Liver (tissue), 3 donors: ENCODE measurements at regions not wholly inside any gene's neighbourhood (a gene's known extent, or its start where the extent isn't known, plus 50 kb on each side); places are given as distances from the start of the nearest gene placed in this dataset.

Source experiments
- EGR1 ChIP-seq, 2 donors: IDR thresholded peaks; 2 replicates each; pipeline ENCODE4 v1.6.1; 2016 to 2018; ENCODE audit warnings: antibody characterized with exemption in 2 of 2, low read depth in 2 of 2
- FOXA1 ChIP-seq: IDR thresholded peaks from 2 replicates; pipeline ENCODE4 v1.6.1; 2016; ENCODE audit warnings: antibody characterized with exemption
- GABPA ChIP-seq, 2 donors: IDR thresholded peaks in 1 of 2; conservative IDR thresholded peaks in 1 of 2; 2 replicates each; pipeline ENCODE4 v1.6.1; 2016; ENCODE audit warnings: antibody characterized with exemption in 2 of 2, mild to moderate bottlenecking in 1 of 2, moderate library complexity in 1 of 2
- JUND ChIP-seq, 2 donors: IDR thresholded peaks; 2 replicates each; pipeline ENCODE4 v1.6.1; 2016; ENCODE audit warnings: antibody characterized with exemption in 2 of 2
- RAD21 ChIP-seq, 2 donors: IDR thresholded peaks; 2 replicates each; pipeline ENCODE4 v1.6.1; 2016; ENCODE audit warnings: antibody characterized with exemption in 2 of 2, mild to moderate bottlenecking in 2 of 2
- SP1 ChIP-seq: IDR thresholded peaks from 2 replicates; pipeline ENCODE4 v1.6.1; 2018; ENCODE audit warnings: antibody characterized with exemption, mild to moderate bottlenecking
- TF ChIP-seq, protein P1 (sequence below): fragments of 150-350 bp; IDR thresholded peaks from 2 replicates; pipeline ENCODE4 v1.5.1; 2017; ENCODE audit warnings: improper control_type of control experiment, low read depth, low read length; ENCODE audit not compliant: missing input control
- TF ChIP-seq, protein P2 (sequence below): IDR thresholded peaks from 2 replicates; pipeline ENCODE4 v1.6.1; 2016; ENCODE audit warnings: antibody characterized with exemption, mild to moderate bottlenecking
- TF ChIP-seq, protein P3 (sequence below): IDR thresholded peaks from 2 replicates; pipeline ENCODE4 v1.6.1; 2016; ENCODE audit warnings: antibody characterized with exemption
- TF ChIP-seq, protein P4 (sequence below): IDR thresholded peaks from 2 replicates; pipeline ENCODE4 v1.6.1; 2016; ENCODE audit warnings: antibody characterized with exemption
- donor health status: healthy.
- donor health status: healthy.

DNA sequence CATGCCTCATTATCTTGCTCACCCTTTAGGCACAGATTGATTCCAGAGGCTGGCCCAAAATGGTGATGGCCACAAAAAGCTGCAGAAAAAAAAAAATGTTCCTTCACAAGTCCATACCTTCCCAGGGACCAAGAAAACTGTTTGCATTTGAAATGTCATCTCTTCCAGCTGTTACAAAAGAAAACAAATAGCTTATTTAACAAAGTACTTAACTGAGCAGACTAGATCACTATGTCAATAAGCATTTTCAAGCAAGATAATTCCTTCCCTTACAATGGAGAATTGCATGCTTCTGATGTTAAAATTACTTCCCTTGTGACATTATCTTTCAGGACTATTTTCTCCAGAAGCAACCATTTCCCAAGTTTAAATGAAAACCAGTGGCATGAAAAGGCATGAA is 377.9 kb upstream of the KITLG start:
- TF ChIP-seq, protein P1, sequence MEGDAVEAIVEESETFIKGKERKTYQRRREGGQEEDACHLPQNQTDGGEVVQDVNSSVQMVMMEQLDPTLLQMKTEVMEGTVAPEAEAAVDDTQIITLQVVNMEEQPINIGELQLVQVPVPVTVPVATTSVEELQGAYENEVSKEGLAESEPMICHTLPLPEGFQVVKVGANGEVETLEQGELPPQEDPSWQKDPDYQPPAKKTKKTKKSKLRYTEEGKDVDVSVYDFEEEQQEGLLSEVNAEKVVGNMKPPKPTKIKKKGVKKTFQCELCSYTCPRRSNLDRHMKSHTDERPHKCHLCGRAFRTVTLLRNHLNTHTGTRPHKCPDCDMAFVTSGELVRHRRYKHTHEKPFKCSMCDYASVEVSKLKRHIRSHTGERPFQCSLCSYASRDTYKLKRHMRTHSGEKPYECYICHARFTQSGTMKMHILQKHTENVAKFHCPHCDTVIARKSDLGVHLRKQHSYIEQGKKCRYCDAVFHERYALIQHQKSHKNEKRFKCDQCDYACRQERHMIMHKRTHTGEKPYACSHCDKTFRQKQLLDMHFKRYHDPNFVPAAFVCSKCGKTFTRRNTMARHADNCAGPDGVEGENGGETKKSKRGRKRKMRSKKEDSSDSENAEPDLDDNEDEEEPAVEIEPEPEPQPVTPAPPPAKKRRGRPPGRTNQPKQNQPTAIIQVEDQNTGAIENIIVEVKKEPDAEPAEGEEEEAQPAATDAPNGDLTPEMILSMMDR: no peak
- TF ChIP-seq FOXA1: no peak
- no peak for TF ChIP-seq EGR1 (IDR thresholded peaks at IDR 0.05; ENCODE audit: low read depth in 2 of 2)
- TF ChIP-seq, protein P2, sequence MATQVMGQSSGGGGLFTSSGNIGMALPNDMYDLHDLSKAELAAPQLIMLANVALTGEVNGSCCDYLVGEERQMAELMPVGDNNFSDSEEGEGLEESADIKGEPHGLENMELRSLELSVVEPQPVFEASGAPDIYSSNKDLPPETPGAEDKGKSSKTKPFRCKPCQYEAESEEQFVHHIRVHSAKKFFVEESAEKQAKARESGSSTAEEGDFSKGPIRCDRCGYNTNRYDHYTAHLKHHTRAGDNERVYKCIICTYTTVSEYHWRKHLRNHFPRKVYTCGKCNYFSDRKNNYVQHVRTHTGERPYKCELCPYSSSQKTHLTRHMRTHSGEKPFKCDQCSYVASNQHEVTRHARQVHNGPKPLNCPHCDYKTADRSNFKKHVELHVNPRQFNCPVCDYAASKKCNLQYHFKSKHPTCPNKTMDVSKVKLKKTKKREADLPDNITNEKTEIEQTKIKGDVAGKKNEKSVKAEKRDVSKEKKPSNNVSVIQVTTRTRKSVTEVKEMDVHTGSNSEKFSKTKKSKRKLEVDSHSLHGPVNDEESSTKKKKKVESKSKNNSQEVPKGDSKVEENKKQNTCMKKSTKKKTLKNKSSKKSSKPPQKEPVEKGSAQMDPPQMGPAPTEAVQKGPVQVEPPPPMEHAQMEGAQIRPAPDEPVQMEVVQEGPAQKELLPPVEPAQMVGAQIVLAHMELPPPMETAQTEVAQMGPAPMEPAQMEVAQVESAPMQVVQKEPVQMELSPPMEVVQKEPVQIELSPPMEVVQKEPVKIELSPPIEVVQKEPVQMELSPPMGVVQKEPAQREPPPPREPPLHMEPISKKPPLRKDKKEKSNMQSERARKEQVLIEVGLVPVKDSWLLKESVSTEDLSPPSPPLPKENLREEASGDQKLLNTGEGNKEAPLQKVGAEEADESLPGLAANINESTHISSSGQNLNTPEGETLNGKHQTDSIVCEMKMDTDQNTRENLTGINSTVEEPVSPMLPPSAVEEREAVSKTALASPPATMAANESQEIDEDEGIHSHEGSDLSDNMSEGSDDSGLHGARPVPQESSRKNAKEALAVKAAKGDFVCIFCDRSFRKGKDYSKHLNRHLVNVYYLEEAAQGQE: no peak
- no peak for TF ChIP-seq SP1
- no peak for TF ChIP-seq RAD21 (IDR thresholded peaks at IDR 0.05)
- TF ChIP-seq, protein P3, sequence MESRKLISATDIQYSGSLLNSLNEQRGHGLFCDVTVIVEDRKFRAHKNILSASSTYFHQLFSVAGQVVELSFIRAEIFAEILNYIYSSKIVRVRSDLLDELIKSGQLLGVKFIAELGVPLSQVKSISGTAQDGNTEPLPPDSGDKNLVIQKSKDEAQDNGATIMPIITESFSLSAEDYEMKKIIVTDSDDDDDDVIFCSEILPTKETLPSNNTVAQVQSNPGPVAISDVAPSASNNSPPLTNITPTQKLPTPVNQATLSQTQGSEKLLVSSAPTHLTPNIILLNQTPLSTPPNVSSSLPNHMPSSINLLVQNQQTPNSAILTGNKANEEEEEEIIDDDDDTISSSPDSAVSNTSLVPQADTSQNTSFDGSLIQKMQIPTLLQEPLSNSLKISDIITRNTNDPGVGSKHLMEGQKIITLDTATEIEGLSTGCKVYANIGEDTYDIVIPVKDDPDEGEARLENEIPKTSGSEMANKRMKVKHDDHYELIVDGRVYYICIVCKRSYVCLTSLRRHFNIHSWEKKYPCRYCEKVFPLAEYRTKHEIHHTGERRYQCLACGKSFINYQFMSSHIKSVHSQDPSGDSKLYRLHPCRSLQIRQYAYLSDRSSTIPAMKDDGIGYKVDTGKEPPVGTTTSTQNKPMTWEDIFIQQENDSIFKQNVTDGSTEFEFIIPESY: no peak
- TF ChIP-seq GABPA (IDR thresholded peaks at IDR 0.05 in 1 of 2, conservative IDR thresholded peaks at IDR 0.05 in 1 of 2): no peak
- TF ChIP-seq, protein P4, sequence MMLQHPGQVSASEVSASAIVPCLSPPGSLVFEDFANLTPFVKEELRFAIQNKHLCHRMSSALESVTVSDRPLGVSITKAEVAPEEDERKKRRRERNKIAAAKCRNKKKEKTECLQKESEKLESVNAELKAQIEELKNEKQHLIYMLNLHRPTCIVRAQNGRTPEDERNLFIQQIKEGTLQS: no peak
- TF ChIP-seq JUND (IDR thresholded peaks at IDR 0.05): no peak
